Esophagus squamous epithelium (tissue), 4 donors: ENCODE measurements at regions not wholly inside any gene's neighbourhood (a gene's known extent, or its start where the extent isn't known, plus 50 kb on each side); places are given as distances from the start of the nearest gene placed in this dataset.

Source experiments
- CTCF ChIP-seq, 6 experiments: fragments of 450-650 bp in 4 of 6; fragments of 200-600 bp in 2 of 6; sonication (generic) in 2 of 6; IDR thresholded peaks; one replicate each; pipeline ENCODE4 v1.5.1; 2016 to 2019; ENCODE audit warnings: antibody characterized with exemption in 6 of 6, mild to moderate bottlenecking in 4 of 6, moderate library complexity in 4 of 6
- POLR2A ChIP-seq, 4 donors: fragments of 450-650 bp; IDR thresholded peaks; one replicate each; pipeline ENCODE4 v1.6.1; 2017; ENCODE audit warnings: antibody characterized with exemption in 4 of 4, mild to moderate bottlenecking in 4 of 4, moderate library complexity in 3 of 4

- no peak for TF ChIP-seq CTCF (IDR thresholded peaks at IDR 0.05)
- TF ChIP-seq POLR2A (IDR thresholded peaks at IDR 0.05), result no peak
Measured at GRCh38 chr18:78716022-78716421, 263.6 kb upstream of the SALL3 start.
